AG04449 (cell line): ENCODE measurements at regions not wholly inside any gene's neighbourhood (a gene's known extent, or its start where the extent isn't known, plus 50 kb on each side); places are given as distances from the start of the nearest gene placed in this dataset.

ENCODE experiments used
- CTCF ChIA-PET: fragments of 350-600 bp; formaldehyde crosslinking; extraction: SDS; loops from one replicate; lab custom pipeline; 2021; ENCODE audit warnings: antibody characterized with exemption; lab: Yijun Ruan, JAX
- POLR2A ChIA-PET: fragments of 400-600, 350-600 bp; formaldehyde crosslinking; extraction: SDS; loops from one replicate; lab custom pipeline; 2020; ENCODE audit warnings: antibody characterized with exemption, inconsistent platforms; lab: Yijun Ruan, JAX
- DNase-seq: peaks from one replicate; pipeline ENCODE4 v3.0.0-alpha.2; 2010; ENCODE audit warnings: low read depth, low spot score
- H3K4me3 ChIP-seq: 2 replicates; pipeline ENCODE4 v1.5.1; 2011; ENCODE audit warnings: low read depth, mild to moderate bottlenecking, control low read depth, low read length
- CTCF ChIP-seq: IDR thresholded peaks from one replicate; pipeline ENCODE4 v1.5.1; 2011; ENCODE audit warnings: mild to moderate bottlenecking, moderate library complexity, low read length, control low read depth, inconsistent platforms; ENCODE audit not compliant: insufficient read depth; ENCODE audit errors: missing control alignments

GRCh38 chr3:31210068-31210645 lies 315.7 kb upstream of the GADL1 start:
- CTCF ChIA-PET: no interaction called here
- no peak for TF ChIP-seq CTCF
- DNase-seq: no peak
- H3K4me3 ChIP-seq: no peak overlapping the region
- POLR2A ChIA-PET: interaction anchor here (1.0 kb wide), 1 partner anchor 13 kb away, joined by 3 read pairs; no protein-coding TSS in a partner anchor

GRCh38 chr3:31213869-31214486 lies 318.7 kb upstream of the STT3B start:
- H3K4me3 ChIP-seq: no peak overlapping the region
- ChIA-PET POLR2A (no interaction called here), CTCF (no interaction called here)
- DNase-seq: no peak
- no peak for TF ChIP-seq CTCF

- no peak overlapping the region for H3K4me3 ChIP-seq
- no peak for DNase-seq
- no peak for TF ChIP-seq CTCF
- POLR2A ChIA-PET: no interaction called here
- CTCF ChIA-PET: interaction anchor here (1.4 to 1.7 kb wide), 2 partner anchors 9 to 448 kb away, joined by 4 to 6 read pairs; no protein-coding TSS in a partner anchor
Measured at GRCh38 chr3:31218082-31218481, 314.6 kb upstream of the STT3B start.

- no peak overlapping the region for H3K4me3 ChIP-seq
- ChIA-PET POLR2A (no interaction called here), CTCF (interaction anchor here (1.4 to 1.7 kb wide), 2 partner anchors 8 to 450 kb away, joined by 4 to 6 read pairs; no protein-coding TSS in a partner anchor)
- no peak for TF ChIP-seq CTCF
- peak; percentile 37 for DNase-seq
Measured at GRCh38 chr3:31219131-31219843, 313.4 kb upstream of the STT3B start.

GRCh38 chr3:31220431-31220830 lies 312.3 kb upstream of the STT3B start:
- no peak for TF ChIP-seq CTCF
- CTCF ChIA-PET: no interaction called here

GRCh38 chr3:31223278-31223677 lies 309.4 kb upstream of the STT3B start:
- ChIA-PET CTCF (no interaction called here), POLR2A (no interaction called here)
- no peak for DNase-seq
- no peak overlapping the region for H3K4me3 ChIP-seq
- no peak for TF ChIP-seq CTCF

More at GRCh38 chr3:31220431-31220830, 312.3 kb upstream of the STT3B start:
- no peak for DNase-seq
- no peak overlapping the region for H3K4me3 ChIP-seq
- POLR2A ChIA-PET: no interaction called here
